Endothelial cell of umbilical vein (primary cell): ENCODE measurements at regions not wholly inside any gene's neighbourhood (a gene's known extent, or its start where the extent isn't known, plus 50 kb on each side); places are given as distances from the start of the nearest gene placed in this dataset.

Source experiments
- BruUV-seq: library from RNA; stranded (reverse); fragments of 400-500 nt; replicated peaks from 2 replicates; lab custom pipeline; 2021; lab: Mats Ljungman, UMichigan
- CTCF ChIA-PET: fragments of 300-600, 350-600 bp; sonication (Branson Sonifier 250); formaldehyde crosslinking; loops from one replicate; lab custom pipeline; 2021; ENCODE audit warnings: antibody characterized with exemption, inconsistent platforms; lab: Charles Lee
- POLR2A ChIA-PET: fragments of 300-600, 350-600 bp; sonication (Branson Sonifier 250); formaldehyde crosslinking; loops from one replicate; lab custom pipeline; 2021; ENCODE audit warnings: antibody characterized with exemption, inconsistent platforms; lab: Charles Lee
- DNase-seq: peaks from one replicate; pipeline ENCODE4 v3.0.0-alpha.2; 2011; ENCODE audit warnings: low read depth, low spot score
- FAIRE-seq: peaks from 2 replicates; lab custom pipeline; 2011; peaks lifted over from hg19 to GRCh38; lab: Jason Lieb, UNC
- H2AFZ ChIP-seq: 2 replicates; pipeline ENCODE4 v1.6.0; 2012; ENCODE audit warnings: low read depth, low read length, control low read depth, inconsistent platforms
- H3K27ac ChIP-seq: 2 replicates; pipeline ENCODE4 v1.5.1; 2011; ENCODE audit warnings: low read depth, mild to moderate bottlenecking, control low read depth, low read length, moderate library complexity; ENCODE audit not compliant: insufficient read depth
- H3K27me3 ChIP-seq, 2 experiments: 2 replicates each; pipeline versions ENCODE4 v1.6.0 to v1.6.1; 2011; ENCODE audit warnings: low read length in 2 of 2, mixed read lengths in 1 of 2; ENCODE audit not compliant: control insufficient read depth in 2 of 2, insufficient read depth in 2 of 2
- H3K36me3 ChIP-seq, 2 experiments: 2 replicates in 1 of 2; 3 replicates in 1 of 2; pipeline ENCODE4 v1.5.1; 2011; ENCODE audit warnings: low read length in 2 of 2, mild to moderate bottlenecking in 1 of 2, moderate library complexity in 1 of 2; ENCODE audit not compliant: control insufficient read depth in 2 of 2, insufficient read depth in 2 of 2; ENCODE audit errors: extremely low read depth in 1 of 2
- H3K4me1 ChIP-seq: 3 replicates; pipeline ENCODE4 v1.5.1; 2011; ENCODE audit warnings: mild to moderate bottlenecking, low read length; ENCODE audit not compliant: control insufficient read depth, insufficient read depth; ENCODE audit errors: extremely low read depth
- H3K4me2 ChIP-seq: 2 replicates; pipeline ENCODE4 v1.6.1; 2011; ENCODE audit warnings: low read length, control low read depth, mixed read lengths; ENCODE audit not compliant: insufficient read depth
- H3K4me3 ChIP-seq, 3 experiments: fragments of 200-600 bp in 1 of 3; sonication (generic), shearing (Covaris generic) in 1 of 3; replicated peaks in 1 of 3; 2 replicates each; pipeline ENCODE4 v1.5.1; 2011 to 2016; ENCODE audit warnings: control low read depth in 3 of 3, low read length in 3 of 3, mild to moderate bottlenecking in 2 of 3, inconsistent platforms in 1 of 3, low read depth in 1 of 3, moderate library complexity in 1 of 3; ENCODE audit not compliant: insufficient read depth in 1 of 3
- H3K79me2 ChIP-seq: 2 replicates; pipeline ENCODE4 v1.6.0; 2012; ENCODE audit warnings: low read length, inconsistent platforms; ENCODE audit not compliant: control insufficient read depth, insufficient read depth
- H3K9ac ChIP-seq: replicated peaks from 2 replicates; pipeline ENCODE3; 2011; ENCODE audit warnings: low read length, control low read depth; ENCODE audit not compliant: insufficient read depth; ENCODE audit errors: extremely low read depth
- H3K9me1 ChIP-seq: replicated peaks from 3 replicates; pipeline ENCODE4 v1.6.0; 2011; ENCODE audit warnings: mild to moderate bottlenecking, low read length; ENCODE audit not compliant: control insufficient read depth, insufficient read depth; ENCODE audit errors: extremely low read depth
- H3K9me3 ChIP-seq: replicated peaks from 2 replicates; pipeline ENCODE4 v1.5.1; 2012; ENCODE audit warnings: low read length, inconsistent platforms; ENCODE audit not compliant: control insufficient read depth, insufficient read depth
- H4K20me1 ChIP-seq: replicated peaks from 2 replicates; pipeline ENCODE3; 2011; ENCODE audit warnings: mild to moderate bottlenecking, low read length; ENCODE audit not compliant: control insufficient read depth, insufficient read depth; ENCODE audit errors: extremely low read depth
- EZH2 ChIP-seq: IDR thresholded peaks from 2 replicates; pipeline ENCODE4 v1.6.1; 2012; ENCODE audit warnings: borderline replicate concordance, low read depth, mild to moderate bottlenecking, moderate library complexity, low read length, inconsistent platforms; ENCODE audit not compliant: severe bottlenecking
- FOS ChIP-seq: IDR thresholded peaks from 2 replicates; pipeline ENCODE4 v1.6.1; 2011; ENCODE audit warnings: mild to moderate bottlenecking, low read length, moderate library complexity, borderline replicate concordance; ENCODE audit not compliant: insufficient read depth
- GATA2 ChIP-seq: IDR thresholded peaks from 2 replicates; pipeline ENCODE4 v1.7.0; 2011; ENCODE audit warnings: low read depth, mild to moderate bottlenecking, moderate library complexity, mixed read lengths, low read length; ENCODE audit not compliant: insufficient read length, insufficient read depth
- JUN ChIP-seq: IDR thresholded peaks from 2 replicates; pipeline ENCODE4 v1.6.1; 2011; ENCODE audit warnings: borderline replicate concordance, low read depth; ENCODE audit not compliant: insufficient read length, insufficient read depth
- MYC ChIP-seq: IDR thresholded peaks from one replicate; pipeline ENCODE4 v1.6.1; 2011; ENCODE audit warnings: mild to moderate bottlenecking, low read depth, low read length
- POLR2A ChIP-seq: IDR thresholded peaks from 2 replicates; pipeline ENCODE4 v1.6.1; 2012; ENCODE audit warnings: low read depth, mild to moderate bottlenecking, control low read depth, low read length
- POLR2AphosphoS5 ChIP-seq: IDR thresholded peaks from 2 replicates; pipeline ENCODE4 v1.6.1; 2012; ENCODE audit warnings: low read depth, mild to moderate bottlenecking, control low read depth, low read length, moderate library complexity; ENCODE audit not compliant: insufficient read depth
- dilution Hi-C: fragments of 300-500 bp; cut with MboI; formaldehyde crosslinking; loops from one replicate; pipeline ENCODE4 v1.15.0; 2019; ENCODE audit warnings: low sequenced_read_pairs; ENCODE audit not compliant: extremely low pct_ligation_motif_present
- intact Hi-C: fragments of 100-400 bp; cut with micrococcal nuclease; formaldehyde crosslinking; loops from one replicate; pipeline ENCODE4 v1.10.0; 2022
- TF ChIP-seq, protein P1 (sequence below), 2 donors: IDR thresholded peaks; 1 replicate in 1 of 2; 2 replicates in 1 of 2; pipeline ENCODE4 v1.5.1; 2011; ENCODE audit warnings: low read length in 2 of 2, mild to moderate bottlenecking in 2 of 2, moderate library complexity in 2 of 2, control low read depth in 1 of 2, inconsistent platforms in 1 of 2, low read depth in 1 of 2; ENCODE audit not compliant: insufficient read depth in 1 of 2; ENCODE audit errors: extremely low read depth in 1 of 2
- TF ChIP-seq, protein P2 (sequence below): IDR thresholded peaks from 2 replicates; pipeline ENCODE4 v1.6.1; 2011; ENCODE audit not compliant: insufficient read depth, insufficient read length

GRCh38 chr7:109983618-109984017, 1107.3 kb upstream of the LRRN3 start:
- BruUV-seq = no TSS peak
- dilution Hi-C loops (no loop called here), intact Hi-C loops (no loop called here)
- H3K4me1 ChIP-seq = no peaks in the 10 kb centered on the region
- no peak overlapping the region for H3K27ac ChIP-seq
- FAIRE-seq (no peak), DNase-seq (no peak)
- H3K79me2 ChIP-seq = no peaks in the 10 kb centered on the region
- no peaks in the 10 kb centered on the region for H3K9me1 ChIP-seq
- H4K20me1 ChIP-seq = no peaks in the 10 kb centered on the region
- TF ChIP-seq, protein P1, sequence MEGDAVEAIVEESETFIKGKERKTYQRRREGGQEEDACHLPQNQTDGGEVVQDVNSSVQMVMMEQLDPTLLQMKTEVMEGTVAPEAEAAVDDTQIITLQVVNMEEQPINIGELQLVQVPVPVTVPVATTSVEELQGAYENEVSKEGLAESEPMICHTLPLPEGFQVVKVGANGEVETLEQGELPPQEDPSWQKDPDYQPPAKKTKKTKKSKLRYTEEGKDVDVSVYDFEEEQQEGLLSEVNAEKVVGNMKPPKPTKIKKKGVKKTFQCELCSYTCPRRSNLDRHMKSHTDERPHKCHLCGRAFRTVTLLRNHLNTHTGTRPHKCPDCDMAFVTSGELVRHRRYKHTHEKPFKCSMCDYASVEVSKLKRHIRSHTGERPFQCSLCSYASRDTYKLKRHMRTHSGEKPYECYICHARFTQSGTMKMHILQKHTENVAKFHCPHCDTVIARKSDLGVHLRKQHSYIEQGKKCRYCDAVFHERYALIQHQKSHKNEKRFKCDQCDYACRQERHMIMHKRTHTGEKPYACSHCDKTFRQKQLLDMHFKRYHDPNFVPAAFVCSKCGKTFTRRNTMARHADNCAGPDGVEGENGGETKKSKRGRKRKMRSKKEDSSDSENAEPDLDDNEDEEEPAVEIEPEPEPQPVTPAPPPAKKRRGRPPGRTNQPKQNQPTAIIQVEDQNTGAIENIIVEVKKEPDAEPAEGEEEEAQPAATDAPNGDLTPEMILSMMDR (IDR thresholded peaks at IDR 0.05; ENCODE audit: extremely low read depth in 1 of 2, insufficient read depth in 1 of 2, low read depth in 1 of 2, low read length in 2 of 2) = no peak
- no peak for TF ChIP-seq FOS
- TF ChIP-seq MYC = no peak
- TF ChIP-seq, protein P2, sequence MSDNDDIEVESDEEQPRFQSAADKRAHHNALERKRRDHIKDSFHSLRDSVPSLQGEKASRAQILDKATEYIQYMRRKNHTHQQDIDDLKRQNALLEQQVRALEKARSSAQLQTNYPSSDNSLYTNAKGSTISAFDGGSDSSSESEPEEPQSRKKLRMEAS = no peak
- TF ChIP-seq GATA2 = no peak
- no peak for TF ChIP-seq JUN
- no peak for TF ChIP-seq POLR2A
- TF ChIP-seq POLR2AphosphoS5 = no peak
- TF ChIP-seq EZH2 = no peak
- no peak overlapping the region for H3K4me2 ChIP-seq
- POLR2A ChIA-PET = no interaction called here
- CTCF ChIA-PET = no interaction called here
- H3K9ac ChIP-seq = no peak overlapping the region
- no peaks in the 10 kb centered on the region for H3K9me3 ChIP-seq
- no peak overlapping the region for H3K4me3 ChIP-seq
- H3K27me3 ChIP-seq = no peaks in the 10 kb centered on the region
- H2AFZ ChIP-seq = no peak overlapping the region
- H3K36me3 ChIP-seq = no peaks in the 10 kb centered on the region
